ENCODE measurements at regions not wholly inside any gene's neighbourhood (a gene's known extent, or its start where the extent isn't known, plus 50 kb on each side); places are given as distances from the start of the nearest gene placed in this dataset.

- TF ChIP-seq CTCF (IDR thresholded peaks at IDR 0.05; ENCODE audit: low read depth, low read length, poor library complexity, severe bottlenecking) (no peak), EZH2phosphoT487 (IDR thresholded peaks at IDR 0.05; ENCODE audit: borderline replicate concordance, low read length) (no peak)
Measured at GRCh38 chr4:62661821-62662220, 1461.7 kb downstream of the ADGRL3 start.

All from DOHH2 (cell line).